K562 (cell line): ENCODE measurements at regions not wholly inside any gene's neighbourhood (a gene's known extent, or its start where the extent isn't known, plus 50 kb on each side); places are given as distances from the start of the nearest gene placed in this dataset.

Experiments
- DPF2 ChIP-seq: fragments of 450-650 bp; IDR thresholded peaks from 2 replicates; pipeline ENCODE4 v1.6.1; 2016
- NR2C2 ChIP-seq, 2 experiments: fragments of 200-800 bp in 1 of 2; sonication (Bioruptor generic) in 1 of 2; sonication (generic) in 1 of 2; formaldehyde crosslinking in 1 of 2; IDR thresholded peaks; 2 replicates each; pipeline versions ENCODE4 v1.6.1 to v1.8.0; 2016 to 2022; ENCODE audit warnings: mild to moderate bottlenecking in 1 of 2, missing compliant biosample characterization in 1 of 2, missing genetic modification characterization in 1 of 2, missing genetic modification reagents in 1 of 2
- TAF1 ChIP-seq: IDR thresholded peaks from 2 replicates; pipeline ENCODE4 v1.6.1; 2011; ENCODE audit warnings: mild to moderate bottlenecking, low read length, moderate library complexity; ENCODE audit not compliant: insufficient read depth, control insufficient read depth, severe bottlenecking; ENCODE audit errors: extremely low read depth
- ZBTB2 ChIP-seq: fragments of 450-650 bp; IDR thresholded peaks from 2 replicates; pipeline ENCODE4 v1.6.1; 2016; ENCODE audit warnings: antibody characterized with exemption
- TF ChIP-seq, protein P1 (sequence below), 2 experiments: fragments of 200-800 bp in 1 of 2; sonication (Bioruptor generic) in 1 of 2; sonication (generic) in 1 of 2; formaldehyde crosslinking in 1 of 2; IDR thresholded peaks in 1 of 2; conservative IDR thresholded peaks in 1 of 2; 2 replicates each; pipeline versions ENCODE4 v1.5.0 to v1.6.1; 2016 to 2020; ENCODE audit warnings: missing compliant biosample characterization in 1 of 2, missing genetic modification characterization in 1 of 2, missing genetic modification reagents in 1 of 2

GRCh38 chr2:147663153-147663961 is 181.5 kb upstream of the ACVR2A start:
- TF ChIP-seq TAF1 (no peak), DPF2 (no peak), ZBTB2 (no peak), NR2C2 (CRISPR knock-in tag; IDR thresholded peaks at IDR 0.05) (no peak), NR2C2 (tag; IDR thresholded peaks at IDR 0.05) (no peak)
- TF ChIP-seq, protein P1, sequence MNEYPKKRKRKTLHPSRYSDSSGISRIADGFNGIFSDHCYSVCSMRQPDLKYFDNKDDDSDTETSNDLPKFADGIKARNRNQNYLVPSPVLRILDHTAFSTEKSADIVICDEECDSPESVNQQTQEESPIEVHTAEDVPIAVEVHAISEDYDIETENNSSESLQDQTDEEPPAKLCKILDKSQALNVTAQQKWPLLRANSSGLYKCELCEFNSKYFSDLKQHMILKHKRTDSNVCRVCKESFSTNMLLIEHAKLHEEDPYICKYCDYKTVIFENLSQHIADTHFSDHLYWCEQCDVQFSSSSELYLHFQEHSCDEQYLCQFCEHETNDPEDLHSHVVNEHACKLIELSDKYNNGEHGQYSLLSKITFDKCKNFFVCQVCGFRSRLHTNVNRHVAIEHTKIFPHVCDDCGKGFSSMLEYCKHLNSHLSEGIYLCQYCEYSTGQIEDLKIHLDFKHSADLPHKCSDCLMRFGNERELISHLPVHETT (CRISPR knock-in tag; conservative IDR thresholded peaks at IDR 0.05 in 1 of 2, IDR thresholded peaks at IDR 0.05 in 1 of 2), result no peak
